ENCODE measurements at regions not wholly inside any gene's neighbourhood (a gene's known extent, or its start where the extent isn't known, plus 50 kb on each side); places are given as distances from the start of the nearest gene placed in this dataset.
"Not testable (repeated sequence)": the region's sequence is repeated elsewhere in the genome, so short reads cannot be mapped to it uniquely, and the experiment has no call there.

DNA sequence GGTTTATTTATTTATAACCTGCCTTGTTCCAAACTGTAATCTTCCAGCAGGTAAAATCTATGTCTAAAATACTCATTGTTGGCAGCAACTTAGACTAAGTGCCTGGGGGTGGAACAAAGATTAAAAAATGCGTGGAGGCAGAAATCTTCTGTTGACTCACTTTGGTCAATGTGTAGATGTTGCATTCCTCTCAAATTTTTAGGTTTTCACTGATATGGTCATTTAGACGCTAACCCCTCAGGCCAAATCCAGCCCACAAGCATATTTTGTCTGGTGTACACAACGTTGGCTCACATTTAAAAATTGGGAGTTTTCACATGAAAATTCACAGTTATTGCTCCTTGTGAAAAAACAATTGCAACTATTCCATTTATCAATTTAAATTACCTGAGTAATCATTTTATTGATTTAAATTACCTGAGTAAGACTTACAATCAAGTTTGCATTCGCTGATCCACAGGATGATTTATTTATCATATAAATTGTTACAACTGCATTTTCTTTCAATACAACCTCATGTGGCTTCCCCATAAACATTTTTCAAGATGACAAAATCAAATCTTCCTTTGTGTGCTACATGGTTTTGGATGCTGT, 564.2 kb downstream of the TSN start:
- no peak for DNase-seq (ENCODE audit: low read depth in 3 of 3)

DNA sequence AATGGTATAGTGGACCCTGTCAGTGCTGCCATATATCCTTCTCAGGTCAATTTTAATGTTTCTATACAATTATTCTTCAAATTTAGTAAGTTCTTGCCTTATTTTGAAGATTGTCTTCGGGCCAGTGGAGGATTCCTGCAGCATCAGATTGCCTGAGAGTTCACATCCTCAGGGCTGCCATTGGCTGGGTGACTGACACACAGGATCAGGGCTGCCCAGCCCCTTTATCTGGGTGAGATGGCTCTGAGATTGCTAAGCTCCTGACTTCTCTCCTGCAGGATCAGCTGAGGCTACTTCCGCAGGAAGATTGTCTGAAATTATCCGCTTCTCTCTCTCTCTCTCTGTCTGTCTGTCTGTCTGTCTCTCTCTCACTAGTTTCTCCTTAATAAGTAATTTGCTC, 567.4 kb downstream of the TSN start:
- no peak for DNase-seq (ENCODE audit: low read depth in 3 of 3)

DNA sequence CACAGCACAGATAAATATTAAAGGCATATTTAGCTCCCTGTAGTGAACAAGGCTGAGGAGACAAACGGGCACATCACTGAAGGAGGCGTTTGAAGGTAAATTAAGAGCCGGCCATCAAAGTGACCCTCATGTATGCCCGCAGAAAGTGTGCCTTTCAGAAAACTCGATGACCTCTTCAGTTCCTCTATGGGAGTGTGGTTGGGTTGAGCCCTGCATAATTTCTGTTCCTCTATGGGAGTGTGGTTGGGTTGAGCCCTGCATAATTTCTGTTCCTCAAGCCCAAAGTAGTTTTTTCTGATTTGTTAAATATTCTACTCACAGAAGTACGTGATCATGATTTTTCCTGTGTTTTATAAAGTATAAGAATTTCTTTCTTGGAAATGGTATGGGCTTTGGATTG, 568.5 kb downstream of the TSN start:
- no peak for DNase-seq (ENCODE audit: low read depth in 3 of 3)

- DNase-seq (ENCODE audit: low read depth in 3 of 3), result no peak
These were observed 571.0 kb downstream of the TSN start for GRCh38 chr2:122326471-122326870.

- DNase-seq (ENCODE audit: low read depth in 3 of 3), result no peak
These were observed 573.4 kb downstream of the TSN start for GRCh38 chr2:122328816-122329215.

DNA sequence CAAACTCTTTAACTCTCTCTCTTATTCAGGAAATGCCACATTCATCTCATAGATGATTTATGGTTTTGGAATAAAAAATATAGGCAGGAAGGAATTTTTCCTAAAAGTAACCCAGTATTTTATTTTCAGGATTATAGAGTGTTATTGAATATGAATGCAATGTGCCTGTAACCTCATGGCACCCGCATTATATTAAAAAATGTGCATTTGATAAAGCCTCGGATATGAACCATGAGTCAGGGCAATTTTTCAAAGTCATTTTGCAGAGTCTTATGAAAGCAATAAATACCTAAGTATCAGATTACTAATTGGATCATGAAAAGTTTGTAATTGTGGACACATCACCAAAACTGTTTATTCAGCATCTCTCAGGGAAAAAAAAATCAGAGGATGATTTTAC, 573.8 kb downstream of the TSN start:
- no peak for DNase-seq (ENCODE audit: low read depth in 3 of 3)

- no peak for DNase-seq (ENCODE audit: low read depth in 3 of 3)
These were observed 578.5 kb downstream of the TSN start for GRCh38 chr2:122333932-122334331.

DNA sequence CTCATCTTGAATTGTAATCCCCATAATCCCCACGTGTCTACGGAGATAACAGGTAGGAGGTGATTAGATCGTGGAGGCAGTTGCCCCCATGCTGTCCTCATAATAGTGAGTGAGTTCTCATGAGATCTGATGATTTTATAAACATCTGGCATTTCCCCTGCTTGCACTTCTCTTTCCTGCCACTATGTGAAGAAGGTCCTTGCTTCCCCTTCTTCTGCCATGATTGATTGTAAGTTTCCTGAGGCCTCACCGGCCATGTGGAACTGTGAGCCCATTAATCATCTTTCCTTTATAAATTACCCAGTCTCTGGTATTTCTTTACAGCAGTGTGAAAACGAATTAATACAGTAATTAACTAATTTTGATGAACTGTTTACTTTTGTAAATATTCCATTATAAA, 582.5 kb downstream of the TSN start:
- no peak for DNase-seq (ENCODE audit: low read depth in 3 of 3)

- no peak for DNase-seq (ENCODE audit: low read depth in 3 of 3)
These were observed 584.8 kb downstream of the TSN start for GRCh38 chr2:122340246-122340645.

- DNase-seq (ENCODE audit: low read depth in 3 of 3), result no peak
These were observed 585.6 kb downstream of the TSN start for GRCh38 chr2:122341007-122341406.

DNA sequence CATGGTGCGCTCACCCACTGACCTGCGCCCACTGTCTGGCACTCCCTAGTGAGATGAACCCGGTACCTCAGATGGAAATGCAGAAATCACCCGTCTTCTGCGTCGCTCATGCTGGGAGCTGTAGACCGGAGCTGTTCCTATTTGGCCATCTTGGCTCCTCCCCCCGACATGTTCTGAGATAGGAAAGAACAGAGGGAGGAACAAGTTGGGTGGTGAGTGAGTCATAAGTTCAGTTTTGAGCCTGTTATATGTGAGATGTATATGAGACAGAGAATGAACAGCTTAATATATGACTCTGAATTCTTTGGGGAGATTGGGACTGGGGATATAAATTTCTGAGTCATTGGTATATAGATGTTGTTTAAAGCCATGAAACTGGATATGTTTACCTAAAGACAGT, 596.7 kb downstream of the TSN start:
- not testable (repeated sequence) for DNase-seq (ENCODE audit: low read depth in 3 of 3)

GRCh38 chr2:122357998-122358397, 602.5 kb downstream of the TSN start:
- no peak for DNase-seq (ENCODE audit: low read depth in 3 of 3)

DNA sequence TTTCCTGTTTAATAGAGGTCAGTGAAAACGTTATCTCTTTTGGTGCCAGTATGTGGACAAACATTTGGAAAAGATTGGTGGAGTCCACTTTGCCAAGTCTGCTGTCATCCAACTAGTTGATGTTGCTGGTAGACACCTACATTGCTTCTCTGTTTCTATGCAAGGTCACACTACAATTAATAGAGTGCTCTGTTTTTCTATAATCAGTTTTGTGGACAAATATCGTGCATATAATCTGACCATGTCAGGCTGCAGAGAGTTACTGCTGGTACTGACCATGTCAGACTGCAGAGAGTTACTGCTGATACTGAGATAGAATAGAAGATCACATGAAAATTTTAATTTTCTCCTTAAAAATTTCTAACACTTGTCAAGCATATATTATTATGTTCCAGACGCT, 603.3 kb downstream of the TSN start:
- DNase-seq (ENCODE audit: low read depth in 3 of 3), result no peak

GRCh38 chr2:122363885-122364284, 608.4 kb downstream of the TSN start:
- DNase-seq (ENCODE audit: low read depth in 3 of 3), result no peak

GRCh38 chr2:122366427-122366826, 611.0 kb downstream of the TSN start:
- no peak for DNase-seq (ENCODE audit: low read depth in 3 of 3)

GRCh38 chr2:122366969-122367645, 611.7 kb downstream of the TSN start:
- no peak for DNase-seq (ENCODE audit: low read depth in 3 of 3)

GRCh38 chr2:122367646-122368010, 612.2 kb downstream of the TSN start:
- DNase-seq (ENCODE audit: low read depth in 3 of 3), result no peak

- no peak for DNase-seq (ENCODE audit: low read depth in 3 of 3)
These were observed 613.3 kb downstream of the TSN start for GRCh38 chr2:122368576-122369243.

GRCh38 chr2:122378521-122378920, 623.1 kb downstream of the TSN start:
- DNase-seq (ENCODE audit: low read depth in 3 of 3), result no peak

- no peak for DNase-seq (ENCODE audit: low read depth in 3 of 3)
These were observed 629.4 kb downstream of the TSN start for GRCh38 chr2:122384768-122385333.

DNA sequence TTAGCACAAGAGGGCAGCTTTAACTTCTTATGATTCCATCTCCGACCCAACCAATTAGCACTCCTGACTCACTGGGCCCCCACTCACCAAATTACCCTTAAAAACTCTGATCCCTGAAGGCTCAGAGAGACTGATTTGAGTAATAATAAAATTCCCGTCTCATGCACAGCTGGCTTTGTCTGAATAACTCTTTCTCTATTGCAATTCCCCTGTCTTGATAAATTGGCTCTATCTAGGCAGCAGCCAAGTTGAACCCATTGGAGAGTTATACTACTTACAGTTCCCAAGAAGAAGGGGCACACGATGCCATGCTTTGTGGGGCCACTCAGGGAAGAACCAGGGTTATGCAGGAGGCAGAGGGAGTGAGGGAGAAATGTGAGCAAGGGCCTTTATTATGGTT, 632.8 kb downstream of the TSN start:
- DNase-seq (ENCODE audit: low read depth in 3 of 3), result no peak

- no peak for DNase-seq (ENCODE audit: low read depth in 3 of 3)
These were observed 634.2 kb downstream of the TSN start for GRCh38 chr2:122389694-122390093.

DNA sequence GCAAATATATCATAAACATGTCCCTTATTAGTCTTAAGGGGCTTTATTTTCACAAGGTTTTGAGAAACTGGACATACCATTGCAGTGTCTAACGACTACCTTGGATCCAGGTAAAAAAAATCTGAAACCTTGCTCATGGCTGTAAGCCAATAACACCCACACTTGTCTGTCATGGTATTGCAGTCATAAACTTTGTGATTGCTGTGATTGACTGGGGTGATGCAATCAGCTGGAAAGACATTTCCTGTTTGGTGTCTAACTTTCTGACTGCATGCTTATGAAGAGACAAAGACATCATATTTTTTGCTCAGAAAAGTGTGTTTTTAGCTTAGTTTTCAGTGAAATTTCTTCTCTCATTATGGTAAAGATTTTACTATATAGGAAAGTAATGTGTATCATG, 635.0 kb downstream of the TSN start:
- DNase-seq (ENCODE audit: low read depth in 3 of 3), result no peak

All from stimulated activated CD4-positive, alpha-beta T cell treated with anti-CD3 and anti-CD28 coated beads, TNF-alpha, amount 100 ng/mL, for 4 hours (primary cell).